CD4-positive, alpha-beta memory T cell (primary cell): ENCODE measurements at regions not wholly inside any gene's neighbourhood (a gene's known extent, or its start where the extent isn't known, plus 50 kb on each side); places are given as distances from the start of the nearest gene placed in this dataset.

ENCODE experiments used
- CTCF ChIA-PET: fragments of 350-600 bp; sonication (Branson Sonifier 250); formaldehyde crosslinking; loops from one replicate; lab custom pipeline; 2021; ENCODE audit warnings: inconsistent platforms; ENCODE audit not compliant: partially characterized antibody; lab: Charles Lee
- POLR2A ChIA-PET: fragments of 350-600 bp; sonication (Branson Sonifier 250); formaldehyde crosslinking; loops from one replicate; lab custom pipeline; 2021; ENCODE audit not compliant: partially characterized antibody; lab: Charles Lee
- DNase-seq, 5 donors: peaks; one replicate each; pipeline versions ENCODE4 v3.0.0 to v3.0.0-alpha.2; 2020 to 2022; ENCODE audit warnings: mixed read lengths in 1 of 5
- H3K27ac ChIP-seq: one replicate; pipeline ENCODE4 v1.7.0; 2013; ENCODE audit warnings: low read depth, low read length
- H3K27me3 ChIP-seq: 2 replicates; pipeline ENCODE4 v1.7.0; 2013; ENCODE audit warnings: mild to moderate bottlenecking, low read length, moderate library complexity; ENCODE audit not compliant: insufficient read depth
- H3K36me3 ChIP-seq: 2 replicates; pipeline ENCODE4 v1.7.0; 2013; ENCODE audit warnings: mild to moderate bottlenecking, low read length, moderate library complexity; ENCODE audit not compliant: insufficient read depth
- H3K4me1 ChIP-seq: 2 replicates; pipeline ENCODE4 v1.7.0; 2013; ENCODE audit warnings: mild to moderate bottlenecking, low read length, moderate library complexity; ENCODE audit not compliant: insufficient read depth
- H3K4me3 ChIP-seq, 2 donors: one replicate each; pipeline ENCODE4 v1.7.0; 2013; ENCODE audit warnings: low read length in 2 of 2, mild to moderate bottlenecking in 1 of 2
- H3K9me3 ChIP-seq, 2 donors: one replicate each; pipeline ENCODE4 v1.7.0; 2013; ENCODE audit warnings: low read length in 2 of 2, control low read depth in 1 of 2; ENCODE audit not compliant: control insufficient read depth in 1 of 2
- H3K27ac Mint-ChIP-seq, 7 donors: one replicate each; pipeline ENCODE4 v1.8.0; 2020 to 2021; ENCODE audit warnings: mixed read lengths in 7 of 7, mild to moderate bottlenecking in 6 of 7, inconsistent platforms in 3 of 7, moderate library complexity in 3 of 7
- H3K27me3 Mint-ChIP-seq, 2 donors: one replicate each; pipeline ENCODE4 v1.8.0; 2020 to 2021; ENCODE audit warnings: mixed read lengths in 2 of 2
- H3K36me3 Mint-ChIP-seq, 2 donors: one replicate each; pipeline ENCODE4 v1.8.0; 2020 to 2021; ENCODE audit warnings: mixed read lengths in 2 of 2, inconsistent platforms in 1 of 2, mild to moderate bottlenecking in 1 of 2
- H3K4me1 Mint-ChIP-seq, 4 donors: one replicate each; pipeline ENCODE4 v1.8.0; 2020 to 2021; ENCODE audit warnings: mixed read lengths in 4 of 4, mild to moderate bottlenecking in 1 of 4
- H3K4me3 Mint-ChIP-seq, 8 donors: one replicate each; pipeline ENCODE4 v1.8.0; 2020 to 2021; ENCODE audit warnings: mixed read lengths in 8 of 8, mild to moderate bottlenecking in 7 of 8, moderate library complexity in 6 of 8, inconsistent platforms in 3 of 8
- H3K9me3 Mint-ChIP-seq, 8 donors: one replicate each; pipeline ENCODE4 v1.8.0; 2020 to 2021; ENCODE audit warnings: mixed read lengths in 8 of 8, mild to moderate bottlenecking in 5 of 8, inconsistent platforms in 3 of 8, moderate library complexity in 1 of 8
- intact Hi-C: fragments of 100-400 bp; cut with micrococcal nuclease; formaldehyde crosslinking; loops from one replicate; pipeline ENCODE4 v1.15.1; 2023

GRCh38 chr11:45399166-45399565, 113.0 kb upstream of the SYT13 start:
- Histone ChIP-seq H3K27ac (no peak overlapping the region), H3K27me3 (no peaks in the 10 kb centered on the region), H3K9me3 (no peaks in the 10 kb centered on the region), H3K36me3 (no peaks in the 10 kb centered on the region), H3K4me3 (no peak overlapping the region), H3K4me1 (no peaks in the 10 kb centered on the region)
- Mint-ChIP-seq H3K4me1 (no peaks in the 10 kb centered on the region), H3K27me3 (peaks cover 2 to 8% of the 10 kb centered on the region in 2 donors), H3K36me3 (no peaks in the 10 kb centered on the region), H3K4me3 (no peak overlapping the region), H3K27ac (no peak overlapping the region), H3K9me3 (no peaks in the 10 kb centered on the region)
- ChIA-PET CTCF (interaction anchor here (0.6 to 2.1 kb wide), 2 partner anchors 28 to 249 kb away, joined by 3 to 6 read pairs; no protein-coding TSS in a partner anchor), POLR2A (no interaction called here)
- DNase-seq: no peak
- intact Hi-C loops: no loop called here

DNA sequence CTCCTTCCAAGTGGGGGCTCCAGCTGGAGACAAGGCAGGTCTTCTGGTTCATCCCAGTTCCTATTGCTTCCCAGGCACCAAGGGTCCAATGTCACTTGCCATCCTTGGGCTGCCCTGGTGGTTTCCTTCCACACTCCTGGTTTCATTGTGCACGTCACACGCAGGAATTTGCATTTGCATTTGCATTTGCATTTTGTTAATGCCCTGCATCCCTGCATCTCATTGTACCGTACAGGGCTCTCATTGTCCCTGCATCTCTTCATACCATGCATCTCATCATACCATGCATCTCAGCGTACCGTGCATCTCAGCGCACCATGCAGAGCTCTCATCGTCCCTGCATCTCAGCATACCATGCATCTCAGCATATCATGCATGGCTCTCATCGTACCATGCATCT, 112.2 kb upstream of the SYT13 start:
- Histone ChIP-seq H3K4me3 (no peak overlapping the region), H3K9me3 (no peaks in the 10 kb centered on the region), H3K27me3 (no peaks in the 10 kb centered on the region), H3K27ac (no peak overlapping the region), H3K4me1 (no peaks in the 10 kb centered on the region), H3K36me3 (no peaks in the 10 kb centered on the region)
- intact Hi-C loops: no loop called here
- DNase-seq: no peak
- peaks cover 0 to 4% of the 10 kb centered on the region in 2 donors for H3K27me3 Mint-ChIP-seq
- H3K36me3 Mint-ChIP-seq: no peaks in the 10 kb centered on the region
- no peaks in the 10 kb centered on the region for H3K4me1 Mint-ChIP-seq
- ChIA-PET CTCF (interaction anchor here (2.1 kb wide), 1 partner anchor 27 kb away, joined by 6 read pairs; no protein-coding TSS in a partner anchor), POLR2A (no interaction called here)
- H3K27ac Mint-ChIP-seq: peak overlapping the region in 1 of 7 donors; percentile 2
- H3K9me3 Mint-ChIP-seq: no peaks in the 10 kb centered on the region
- no peak overlapping the region for H3K4me3 Mint-ChIP-seq

GRCh38 chr11:45396394-45396793, 110.3 kb upstream of the SYT13 start:
- no peaks in the 10 kb centered on the region for H3K27me3 ChIP-seq
- no peaks in the 10 kb centered on the region for H3K4me1 Mint-ChIP-seq
- CTCF ChIA-PET: no interaction called here
- no peaks in the 10 kb centered on the region for H3K36me3 Mint-ChIP-seq
- DNase-seq: no peak
- peaks cover 0 to 3% of the 10 kb centered on the region in 2 donors for H3K27me3 Mint-ChIP-seq
- peak overlapping the region in 1 of 7 donors; percentile 43 for H3K27ac Mint-ChIP-seq
- H3K36me3 ChIP-seq: no peaks in the 10 kb centered on the region
- no peak overlapping the region for H3K4me3 ChIP-seq
- H3K9me3 Mint-ChIP-seq: no peaks in the 10 kb centered on the region
- no peak overlapping the region for H3K4me3 Mint-ChIP-seq
- H3K27ac ChIP-seq: no peak overlapping the region
- intact Hi-C loops: no loop called here
- H3K4me1 ChIP-seq: no peaks in the 10 kb centered on the region
- no peaks in the 10 kb centered on the region for H3K9me3 ChIP-seq
- POLR2A ChIA-PET: no interaction called here

GRCh38 chr11:45395947-45396346, 109.8 kb upstream of the SYT13 start:
- Mint-ChIP-seq H3K27me3 (peaks cover 0 to 3% of the 10 kb centered on the region in 2 donors), H3K9me3 (no peaks in the 10 kb centered on the region), H3K4me3 (no peak overlapping the region), H3K36me3 (no peaks in the 10 kb centered on the region), H3K4me1 (no peaks in the 10 kb centered on the region), H3K27ac (no peak overlapping the region)
- Histone ChIP-seq H3K27me3 (no peaks in the 10 kb centered on the region), H3K27ac (no peak overlapping the region), H3K9me3 (no peaks in the 10 kb centered on the region), H3K4me1 (no peaks in the 10 kb centered on the region), H3K36me3 (no peaks in the 10 kb centered on the region), H3K4me3 (no peak overlapping the region)
- intact Hi-C loops: no loop called here
- POLR2A ChIA-PET: interaction anchor here (0.6 kb wide), 1 partner anchor 35 kb away, joined by 3 read pairs; no protein-coding TSS in a partner anchor
- no peak for DNase-seq
- CTCF ChIA-PET: no interaction called here

- intact Hi-C loops: no loop called here
- Histone ChIP-seq H3K4me3 (no peak overlapping the region), H3K9me3 (no peaks in the 10 kb centered on the region), H3K36me3 (no peaks in the 10 kb centered on the region), H3K27me3 (no peaks in the 10 kb centered on the region), H3K4me1 (no peaks in the 10 kb centered on the region), H3K27ac (no peak overlapping the region)
- no peaks in the 10 kb centered on the region for H3K4me1 Mint-ChIP-seq
- DNase-seq: no peak
- ChIA-PET CTCF (no interaction called here), POLR2A (interaction anchor here (0.6 kb wide), 1 partner anchor 35 kb away, joined by 3 read pairs; no protein-coding TSS in a partner anchor)
- H3K36me3 Mint-ChIP-seq: no peaks in the 10 kb centered on the region
- H3K4me3 Mint-ChIP-seq: no peak overlapping the region
- H3K27ac Mint-ChIP-seq: no peak overlapping the region
- peaks cover 0 to 3% of the 10 kb centered on the region in 2 donors for H3K27me3 Mint-ChIP-seq
- H3K9me3 Mint-ChIP-seq: no peaks in the 10 kb centered on the region
These were observed 109.3 kb upstream of the SYT13 start for GRCh38 chr11:45395421-45395820.

DNA sequence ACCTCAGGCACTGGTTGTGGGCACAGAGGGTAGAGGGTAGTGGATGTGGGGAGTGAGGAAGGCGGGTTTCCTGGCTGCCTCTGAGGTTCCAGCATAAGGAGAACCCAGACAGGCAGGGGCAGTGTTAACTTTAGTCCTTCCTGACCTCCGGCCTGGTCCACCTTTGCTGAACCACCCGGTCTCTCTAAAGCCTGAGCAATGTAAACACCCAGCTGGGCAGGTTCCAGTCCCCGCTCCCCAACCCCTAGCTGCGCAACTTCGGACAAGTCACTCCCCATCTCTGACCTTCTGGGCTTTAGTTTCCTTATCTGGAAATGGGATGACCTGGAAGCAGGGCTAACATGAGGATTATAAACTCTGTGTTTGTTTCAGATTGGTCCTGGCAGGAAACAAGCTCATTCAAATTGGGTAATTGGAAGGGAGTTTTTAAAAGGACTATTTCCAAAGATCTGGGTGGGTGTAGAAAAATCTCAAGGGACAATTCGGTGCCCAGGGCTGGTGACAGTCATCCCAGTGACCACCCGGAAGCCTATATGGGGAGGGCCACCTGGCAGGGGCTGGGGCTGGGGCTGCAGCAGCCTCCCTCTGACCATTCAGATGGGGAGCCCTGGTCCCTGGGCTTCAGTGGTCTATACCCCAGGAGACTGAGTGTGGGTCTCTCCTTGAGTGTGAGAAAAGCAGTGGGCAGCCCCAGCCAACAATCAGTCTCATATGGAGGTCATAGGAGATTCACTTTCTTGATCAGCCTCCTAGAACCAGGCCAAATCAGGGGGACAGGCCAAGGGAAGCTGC, 108.3 kb upstream of the SYT13 start:
- H3K9me3 Mint-ChIP-seq: no peaks in the 10 kb centered on the region
- CTCF ChIA-PET: no interaction called here
- H3K4me1 ChIP-seq: no peaks in the 10 kb centered on the region
- no peak for DNase-seq
- no peaks in the 10 kb centered on the region for H3K9me3 ChIP-seq
- H3K36me3 Mint-ChIP-seq: no peaks in the 10 kb centered on the region
- no peaks in the 10 kb centered on the region for H3K4me1 Mint-ChIP-seq
- no peak overlapping the region for H3K4me3 ChIP-seq
- H3K27me3 Mint-ChIP-seq: no peaks in the 10 kb centered on the region
- no peaks in the 10 kb centered on the region for H3K36me3 ChIP-seq
- H3K27ac Mint-ChIP-seq: no peak overlapping the region
- POLR2A ChIA-PET: no interaction called here
- intact Hi-C loops: no loop called here
- no peak overlapping the region for H3K4me3 Mint-ChIP-seq
- H3K27ac ChIP-seq: no peak overlapping the region
- H3K27me3 ChIP-seq: no peaks in the 10 kb centered on the region

DNA sequence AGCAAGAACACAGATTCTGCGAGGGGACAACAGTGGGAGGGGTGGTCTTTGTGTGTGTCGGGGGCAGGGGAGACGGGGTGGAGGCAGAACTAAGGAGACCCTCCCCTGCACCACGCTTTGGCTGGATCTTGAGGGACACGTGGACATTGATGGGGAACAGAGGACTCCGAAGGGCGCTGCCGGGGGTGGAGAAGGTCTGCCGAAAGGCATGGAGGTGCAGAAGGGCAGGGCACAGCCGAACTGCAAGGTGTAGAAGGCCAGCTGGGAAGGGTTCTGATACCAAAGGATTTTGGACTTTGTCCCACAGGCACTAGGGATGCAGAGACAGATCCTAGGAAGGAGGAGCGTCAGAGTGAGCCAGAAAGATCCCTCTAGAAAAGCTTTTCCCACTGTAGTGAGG, 107.7 kb upstream of the SYT13 start:
- Mint-ChIP-seq H3K4me3 (no peak overlapping the region), H3K4me1 (no peaks in the 10 kb centered on the region), H3K27ac (peak overlapping the region in 1 of 7 donors; percentile 19), H3K9me3 (no peaks in the 10 kb centered on the region), H3K36me3 (no peaks in the 10 kb centered on the region), H3K27me3 (no peaks in the 10 kb centered on the region)
- Histone ChIP-seq H3K36me3 (no peaks in the 10 kb centered on the region), H3K9me3 (no peaks in the 10 kb centered on the region), H3K27me3 (no peaks in the 10 kb centered on the region), H3K4me3 (no peak overlapping the region), H3K4me1 (no peaks in the 10 kb centered on the region), H3K27ac (no peak overlapping the region)
- no peak for DNase-seq
- intact Hi-C loops: no loop called here
- POLR2A ChIA-PET: no interaction called here
- CTCF ChIA-PET: no interaction called here
